ENCODE measurements at regions not wholly inside any gene's neighbourhood (a gene's known extent, or its start where the extent isn't known, plus 50 kb on each side); places are given as distances from the start of the nearest gene placed in this dataset.

DNA sequence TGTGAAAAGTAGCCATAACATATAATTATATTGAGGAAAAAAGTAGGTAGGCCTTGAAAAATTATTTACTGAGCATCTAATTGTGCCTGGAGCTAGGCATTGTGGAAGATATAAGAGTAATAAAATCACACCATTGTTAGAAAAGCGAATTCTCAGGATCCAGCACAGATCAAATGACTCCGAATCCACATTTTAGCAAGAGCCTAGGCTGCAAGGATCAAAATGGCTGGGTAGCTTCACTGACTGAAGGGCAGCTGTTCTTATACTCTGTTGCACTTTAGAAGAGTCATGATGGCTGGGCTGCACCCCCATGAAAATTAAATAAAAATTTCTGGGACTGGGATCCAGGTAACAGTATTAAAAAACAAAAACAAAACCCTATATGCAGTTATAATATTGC, 67.6 kb upstream of the HMCN1 start:
- Histone ChIP-seq H3K18ac (ENCODE audit: low read depth, low read length) (no peak overlapping the region), H3K14ac (replicated peaks; ENCODE audit: low read depth, low read length) (no peak overlapping the region), H3K23ac (ENCODE audit: low read depth, low read length) (no peak overlapping the region), H3K9ac (ENCODE audit: low read depth, low read length) (no peak overlapping the region), H3K79me1 (ENCODE audit: low read depth in 1 of 2, low read length in 2 of 2) (no peaks in the 10 kb centered on the region), H4K8ac (ENCODE audit: low read depth in 2 of 2, low read length in 2 of 2) (no peak overlapping the region), H2BK20ac (ENCODE audit: low read depth, low read length) (no peak overlapping the region), H3K4me3 (ENCODE audit: insufficient read depth, low read depth, low read length) (no peak overlapping the region), H3K36me3 (ENCODE audit: control insufficient read depth, insufficient read depth, low read length) (no peaks in the 10 kb centered on the region), H2BK15ac (ENCODE audit: low read depth, low read length) (no peak overlapping the region), H2BK120ac (ENCODE audit: low read depth, low read length) (no peak overlapping the region), H3K27ac (ENCODE audit: insufficient read depth, low read length) (no peak overlapping the region), H3K56ac (ENCODE audit: extremely low read depth, insufficient read depth, low read length) (no peak overlapping the region), H2AK9ac (replicated peaks; ENCODE audit: low read depth, low read length, poor library complexity) (no peak overlapping the region), H3K4me1 (ENCODE audit: control insufficient read depth, insufficient read depth, low read length) (no peaks in the 10 kb centered on the region), H3K27me3 (ENCODE audit: control insufficient read depth, insufficient read depth, low read length) (no peaks in the 10 kb centered on the region; the same call in 1 of the 2 replicates), H4K91ac (ENCODE audit: insufficient read depth, low read depth, low read length) (no peak overlapping the region), H2AK5ac (ENCODE audit: low read depth, low read length) (no peak overlapping the region), H3K4me2 (ENCODE audit: low read depth, low read length) (no peak overlapping the region), H4K20me1 (ENCODE audit: insufficient read depth, low read length) (no peaks in the 10 kb centered on the region), H3K9me3 (ENCODE audit: control insufficient read depth, insufficient read depth, low read length) (no peaks in the 10 kb centered on the region), H2BK5ac (ENCODE audit: low read depth, low read length, poor library complexity, severe bottlenecking) (no peak overlapping the region), H3K9me1 (ENCODE audit: insufficient read depth, low read length) (no peaks in the 10 kb centered on the region; the same call in 1 of the 2 replicates), H2AFZ (replicated peaks; ENCODE audit: low read length, poor library complexity) (no peak overlapping the region), H4K5ac (ENCODE audit: low read depth, low read length) (no peak overlapping the region), H3K4ac (ENCODE audit: low read depth, low read length) (no peak overlapping the region)
- TF ChIP-seq, protein P1, sequence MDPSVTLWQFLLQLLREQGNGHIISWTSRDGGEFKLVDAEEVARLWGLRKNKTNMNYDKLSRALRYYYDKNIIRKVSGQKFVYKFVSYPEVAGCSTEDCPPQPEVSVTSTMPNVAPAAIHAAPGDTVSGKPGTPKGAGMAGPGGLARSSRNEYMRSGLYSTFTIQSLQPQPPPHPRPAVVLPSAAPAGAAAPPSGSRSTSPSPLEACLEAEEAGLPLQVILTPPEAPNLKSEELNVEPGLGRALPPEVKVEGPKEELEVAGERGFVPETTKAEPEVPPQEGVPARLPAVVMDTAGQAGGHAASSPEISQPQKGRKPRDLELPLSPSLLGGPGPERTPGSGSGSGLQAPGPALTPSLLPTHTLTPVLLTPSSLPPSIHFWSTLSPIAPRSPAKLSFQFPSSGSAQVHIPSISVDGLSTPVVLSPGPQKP (IDR thresholded peaks at IDR 0.05; ENCODE audit: borderline replicate concordance, low read depth, low read length) = no peak
- no peak for TF ChIP-seq BHLHE40 (IDR thresholded peaks at IDR 0.05; ENCODE audit: low read depth, low read length)
- TF ChIP-seq POLR2A (IDR thresholded peaks at IDR 0.05; ENCODE audit: low read depth, low read length) = no peak
- no peak for TF ChIP-seq CEBPB (IDR thresholded peaks at IDR 0.05; ENCODE audit: low read depth, low read length)
- TF ChIP-seq, protein P2, sequence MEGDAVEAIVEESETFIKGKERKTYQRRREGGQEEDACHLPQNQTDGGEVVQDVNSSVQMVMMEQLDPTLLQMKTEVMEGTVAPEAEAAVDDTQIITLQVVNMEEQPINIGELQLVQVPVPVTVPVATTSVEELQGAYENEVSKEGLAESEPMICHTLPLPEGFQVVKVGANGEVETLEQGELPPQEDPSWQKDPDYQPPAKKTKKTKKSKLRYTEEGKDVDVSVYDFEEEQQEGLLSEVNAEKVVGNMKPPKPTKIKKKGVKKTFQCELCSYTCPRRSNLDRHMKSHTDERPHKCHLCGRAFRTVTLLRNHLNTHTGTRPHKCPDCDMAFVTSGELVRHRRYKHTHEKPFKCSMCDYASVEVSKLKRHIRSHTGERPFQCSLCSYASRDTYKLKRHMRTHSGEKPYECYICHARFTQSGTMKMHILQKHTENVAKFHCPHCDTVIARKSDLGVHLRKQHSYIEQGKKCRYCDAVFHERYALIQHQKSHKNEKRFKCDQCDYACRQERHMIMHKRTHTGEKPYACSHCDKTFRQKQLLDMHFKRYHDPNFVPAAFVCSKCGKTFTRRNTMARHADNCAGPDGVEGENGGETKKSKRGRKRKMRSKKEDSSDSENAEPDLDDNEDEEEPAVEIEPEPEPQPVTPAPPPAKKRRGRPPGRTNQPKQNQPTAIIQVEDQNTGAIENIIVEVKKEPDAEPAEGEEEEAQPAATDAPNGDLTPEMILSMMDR (conservative IDR thresholded peaks at IDR 0.05; ENCODE audit: low read depth, low read length) = no peak
- no peak for TF ChIP-seq MXI1 (IDR thresholded peaks at IDR 0.05; ENCODE audit: borderline replicate concordance, low read depth, low read length)
- TF ChIP-seq RAD21 (IDR thresholded peaks at IDR 0.05; ENCODE audit: low read length) = no peak
- no peak for TF ChIP-seq RFX5 (IDR thresholded peaks at IDR 0.05; ENCODE audit: low read depth, low read length)
- TF ChIP-seq NFE2L2 (IDR thresholded peaks at IDR 0.05; ENCODE audit: low read depth, low read length) = no peak
- TF ChIP-seq MAFK (IDR thresholded peaks at IDR 0.05; ENCODE audit: low read depth, low read length) = no peak
- TF ChIP-seq SMC3 (IDR thresholded peaks at IDR 0.05; ENCODE audit: low read depth, low read length) = no peak
- no peak for TF ChIP-seq RCOR1 (IDR thresholded peaks at IDR 0.05; ENCODE audit: insufficient replicate concordance, low read length)
- TF ChIP-seq FOS (IDR thresholded peaks at IDR 0.05; ENCODE audit: low read depth, low read length) = no peak
- no peak for TF ChIP-seq CHD1 (IDR thresholded peaks at IDR 0.05; ENCODE audit: low read depth, low read length)
- TF ChIP-seq MAZ (IDR thresholded peaks at IDR 0.05; ENCODE audit: borderline replicate concordance, low read depth, low read length) = no peak
- TF ChIP-seq, protein P3, sequence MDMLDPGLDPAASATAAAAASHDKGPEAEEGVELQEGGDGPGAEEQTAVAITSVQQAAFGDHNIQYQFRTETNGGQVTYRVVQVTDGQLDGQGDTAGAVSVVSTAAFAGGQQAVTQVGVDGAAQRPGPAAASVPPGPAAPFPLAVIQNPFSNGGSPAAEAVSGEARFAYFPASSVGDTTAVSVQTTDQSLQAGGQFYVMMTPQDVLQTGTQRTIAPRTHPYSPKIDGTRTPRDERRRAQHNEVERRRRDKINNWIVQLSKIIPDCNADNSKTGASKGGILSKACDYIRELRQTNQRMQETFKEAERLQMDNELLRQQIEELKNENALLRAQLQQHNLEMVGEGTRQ (IDR thresholded peaks at IDR 0.05; ENCODE audit: low read depth, low read length) = no peak
- ATAC-seq (ENCODE audit: low read depth) = no peak
- no CpG with 5 or more reads among the region's 2 CpGs for WGBS, 2 experiments (ENCODE audit: extremely low coverage in 2 of 2, insufficient read length in 1 of 2)
- ChIA-PET POLR2A (ENCODE audit: unreplicated experiment) (no interaction called here), CTCF (interaction anchor here (0.7 kb wide), 1 partner anchor 399 kb away, joined by 4 read pairs; no protein-coding TSS in a partner anchor)
- intact Hi-C loops (cut with micrococcal nuclease) = no loop called here
- in situ Hi-C loops (cut with MboI; ENCODE audit: low sequenced_read_pairs) = loop anchor here (10.0 kb wide), 1 partner anchor 362 kb away; no protein-coding TSS in a partner anchor
- DNase-seq = no peak
- dilution Hi-C loops (cut with HindIII; ENCODE audit: low sequenced_read_pairs, unreplicated experiment) = no loop called here
- no TSS peak for BruUV-seq (replicated peaks)

All from IMR-90 (cell line).